ENCODE measurements at regions not wholly inside any gene's neighbourhood (a gene's known extent, or its start where the extent isn't known, plus 50 kb on each side); places are given as distances from the start of the nearest gene placed in this dataset.
"Not testable (repeated sequence)": the region's sequence is repeated elsewhere in the genome, so short reads cannot be mapped to it uniquely, and the experiment has no call there.

DNA sequence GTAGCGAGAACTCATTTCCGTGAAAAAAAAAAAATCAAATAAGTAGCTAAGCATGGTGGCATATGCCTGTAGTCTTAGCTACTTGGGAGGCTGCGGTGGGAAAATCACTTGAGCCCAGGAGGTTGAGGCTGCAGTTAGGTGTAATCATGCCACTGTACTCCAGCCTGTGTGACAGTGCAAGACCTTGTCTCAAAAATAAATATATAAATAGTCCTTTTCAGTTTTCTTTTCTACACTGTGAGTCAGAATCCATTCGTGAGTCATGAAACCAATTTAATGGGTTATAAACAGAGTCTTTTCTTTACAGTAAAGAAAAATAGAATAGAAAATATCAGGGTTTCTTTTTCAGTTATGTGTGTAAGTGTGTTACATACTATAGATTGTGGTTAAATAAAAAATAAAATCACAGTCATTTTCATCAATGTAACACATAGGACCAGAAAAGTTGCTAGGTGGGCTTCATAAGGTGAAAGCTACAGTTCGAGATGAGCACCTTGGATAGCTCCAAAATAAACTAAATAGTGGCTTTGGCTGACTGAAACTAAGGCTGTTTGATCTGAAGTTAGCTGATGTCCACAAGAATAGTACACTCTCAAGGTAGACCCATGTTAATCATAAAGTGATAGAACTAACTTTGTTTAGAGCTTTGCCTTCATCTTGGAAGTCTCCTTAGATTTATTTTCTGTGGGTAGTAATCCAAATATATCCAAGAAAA, 781.1 kb downstream of the GATA3 start:
- no peak for DNase-seq

- no peak for DNase-seq
Measured at GRCh38 chr10:8840356-8840755, 785.9 kb downstream of the GATA3 start.

DNA sequence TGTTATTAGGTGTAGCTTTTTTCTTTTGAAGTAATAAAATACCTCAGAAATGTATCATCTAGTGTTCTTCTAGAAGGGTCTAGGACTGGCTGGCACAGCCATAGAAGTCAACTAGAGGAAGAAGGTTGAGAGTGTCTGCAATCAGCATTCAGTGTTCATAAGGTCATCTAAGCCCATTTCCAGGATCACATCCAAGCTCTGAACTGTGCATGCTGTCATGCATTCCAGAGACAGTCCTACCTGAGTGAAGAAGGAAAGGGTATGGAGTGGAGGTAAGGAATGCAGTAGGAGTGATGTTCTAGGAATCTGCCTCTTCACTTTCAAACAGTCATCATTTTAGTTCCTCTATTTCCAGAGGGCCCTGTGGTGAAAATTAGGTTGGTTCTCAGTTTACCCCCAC, 789.7 kb downstream of the GATA3 start:
- no peak for DNase-seq

- DNase-seq: no peak
Measured at GRCh38 chr10:8852546-8852945, 798.1 kb downstream of the GATA3 start.

- DNase-seq: no peak
Measured at GRCh38 chr10:8853048-8853447, 798.6 kb downstream of the GATA3 start.

GRCh38 chr10:8868924-8869323, 814.4 kb downstream of the GATA3 start:
- not testable (repeated sequence) for DNase-seq

DNA sequence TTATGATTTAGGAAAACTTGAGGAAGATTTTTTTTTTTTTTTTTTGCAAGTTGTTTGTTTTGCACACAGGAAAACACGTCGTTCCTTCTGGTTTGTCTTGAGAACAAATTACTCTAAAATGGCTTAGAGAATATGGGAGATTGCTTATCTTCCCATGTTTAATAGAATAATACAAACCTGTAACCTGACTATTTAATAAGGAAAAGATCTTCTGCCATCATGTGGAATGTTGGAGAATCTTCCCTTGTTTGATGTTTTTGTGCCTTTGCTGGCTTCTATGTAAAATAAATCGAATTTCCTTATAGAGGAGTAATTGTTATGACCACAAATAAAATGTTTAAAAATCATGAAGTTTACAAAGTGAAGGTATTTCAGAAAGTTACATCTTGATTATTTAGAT, 818.8 kb downstream of the GATA3 start:
- DNase-seq: no peak

DNA sequence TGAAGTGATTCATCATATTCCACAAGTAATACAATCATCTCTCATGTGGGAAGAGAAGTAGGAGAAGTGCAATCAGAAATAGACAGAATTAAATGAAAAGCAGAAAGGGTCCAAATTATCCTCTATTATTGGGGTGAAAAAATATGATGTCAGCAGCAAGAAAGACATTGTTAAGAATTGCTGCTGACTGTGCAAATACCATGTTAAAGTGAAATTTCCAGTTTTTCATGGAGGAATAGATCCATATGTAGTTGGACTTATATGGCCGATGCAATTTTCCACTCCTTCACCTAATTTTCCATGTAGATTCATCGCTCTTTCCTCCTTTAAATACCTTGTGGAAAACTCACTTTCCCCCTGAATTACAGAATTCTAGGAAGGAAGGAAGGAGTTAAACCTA, 819.8 kb downstream of the GATA3 start:
- no peak for DNase-seq

GRCh38 chr10:8874972-8875371, 820.5 kb downstream of the GATA3 start:
- no peak for DNase-seq

DNA sequence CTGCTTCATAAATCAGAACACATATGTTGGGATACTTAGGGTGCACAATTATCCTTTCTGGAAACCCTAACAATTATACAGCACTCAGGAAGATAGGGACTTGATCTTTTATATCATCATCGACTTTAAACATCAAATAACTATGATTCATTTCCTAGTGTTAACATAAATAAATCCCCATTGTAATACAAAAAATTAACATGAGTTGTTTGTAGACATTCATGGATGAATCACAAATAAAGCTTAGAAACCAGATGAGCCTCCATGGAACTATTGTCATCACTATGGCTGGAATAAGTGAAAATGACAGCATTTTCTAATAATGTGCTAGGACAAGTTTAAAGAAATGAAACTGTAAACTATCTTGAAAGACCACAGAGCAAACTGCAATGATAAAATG, 821.7 kb downstream of the GATA3 start:
- DNase-seq: no peak

DNA sequence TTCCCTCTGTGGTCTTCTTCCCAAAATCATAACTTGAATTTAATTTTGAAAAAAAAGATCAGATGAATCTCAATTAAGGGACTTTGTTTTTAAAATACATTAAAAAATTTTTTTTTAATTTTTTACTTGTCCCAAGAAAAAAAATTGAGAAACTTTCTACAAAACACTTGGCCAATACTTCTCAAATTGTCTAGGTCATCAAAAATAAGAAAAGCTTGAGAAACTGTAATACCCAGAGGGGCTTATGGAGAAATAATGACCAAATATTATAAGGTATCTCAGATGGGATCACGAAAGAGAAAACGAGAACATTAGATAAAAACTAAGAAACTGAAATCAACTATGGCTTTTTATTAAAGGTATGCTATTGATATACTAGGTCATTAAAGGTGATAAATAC, 835.0 kb downstream of the GATA3 start:
- DNase-seq: no peak

DNA sequence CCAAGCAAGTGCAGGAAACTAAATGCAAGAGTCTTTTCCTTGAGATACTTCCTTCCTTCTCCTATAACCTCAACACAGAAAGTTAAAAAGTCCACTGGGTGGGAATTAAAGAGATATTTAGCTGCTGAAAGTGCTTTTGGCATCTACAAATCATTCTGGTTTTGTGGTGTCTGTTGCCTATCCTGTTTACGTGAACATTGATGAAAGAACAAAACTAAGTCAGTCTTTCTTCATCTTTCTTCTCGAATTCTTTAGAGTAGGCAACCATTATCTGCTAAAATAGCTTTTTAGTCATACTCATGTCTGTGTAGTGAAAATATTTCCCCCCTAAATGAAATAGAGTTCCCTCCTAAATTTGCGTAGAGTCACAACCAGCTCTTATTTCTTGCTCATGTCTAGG, 838.6 kb downstream of the GATA3 start:
- no peak for DNase-seq

- DNase-seq: no peak
Measured at GRCh38 chr10:8894148-8894547, 839.7 kb downstream of the GATA3 start.

GRCh38 chr10:8897769-8898168, 843.3 kb downstream of the GATA3 start:
- no peak for DNase-seq

GRCh38 chr10:8898745-8899330, 844.4 kb downstream of the GATA3 start:
- no peak for DNase-seq

GRCh38 chr10:8902926-8903325, 848.4 kb downstream of the GATA3 start:
- no peak for DNase-seq

GRCh38 chr10:8908013-8908412, 853.5 kb downstream of the GATA3 start:
- no peak for DNase-seq

DNA sequence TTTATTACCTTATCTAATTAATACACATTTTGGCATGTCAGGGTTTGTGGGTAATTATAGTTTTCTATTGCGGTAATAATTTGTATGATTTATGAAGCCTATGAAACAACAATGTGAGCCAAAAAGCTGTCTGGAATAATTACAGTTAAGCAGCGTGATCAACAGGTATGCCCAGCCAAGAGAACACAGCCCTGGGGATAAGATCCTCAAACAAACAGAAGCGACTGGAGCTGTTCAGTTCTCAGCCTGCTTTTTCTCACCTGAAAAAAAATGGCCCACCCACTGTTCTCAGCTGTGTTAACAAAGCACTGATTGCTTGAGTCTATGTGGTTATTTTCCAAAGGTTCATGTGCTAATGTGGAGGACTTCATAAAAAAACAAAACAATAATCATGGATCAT, 855.8 kb downstream of the GATA3 start:
- DNase-seq: no peak

GRCh38 chr10:8911032-8911431, 856.5 kb downstream of the GATA3 start:
- no peak for DNase-seq

DNA sequence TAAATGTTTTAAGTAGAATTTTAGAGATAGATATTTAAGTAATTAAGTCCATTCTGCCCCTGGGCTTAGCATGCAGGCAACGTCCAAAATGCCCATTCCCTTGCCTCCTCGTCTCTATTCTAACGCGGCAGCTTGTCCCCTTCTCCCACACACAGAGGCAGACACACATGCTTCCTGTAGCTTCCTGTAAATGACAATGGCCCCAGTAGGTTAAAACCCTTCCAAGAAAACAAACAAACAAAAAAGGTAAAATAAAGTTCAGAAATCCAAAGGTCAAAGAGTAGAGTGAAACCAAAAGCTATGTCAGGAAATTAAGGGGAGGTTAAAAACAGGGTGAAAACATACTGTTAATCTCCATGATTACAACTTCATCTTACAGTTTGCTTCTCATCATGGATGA, 857.6 kb downstream of the GATA3 start:
- no peak for DNase-seq

DNA sequence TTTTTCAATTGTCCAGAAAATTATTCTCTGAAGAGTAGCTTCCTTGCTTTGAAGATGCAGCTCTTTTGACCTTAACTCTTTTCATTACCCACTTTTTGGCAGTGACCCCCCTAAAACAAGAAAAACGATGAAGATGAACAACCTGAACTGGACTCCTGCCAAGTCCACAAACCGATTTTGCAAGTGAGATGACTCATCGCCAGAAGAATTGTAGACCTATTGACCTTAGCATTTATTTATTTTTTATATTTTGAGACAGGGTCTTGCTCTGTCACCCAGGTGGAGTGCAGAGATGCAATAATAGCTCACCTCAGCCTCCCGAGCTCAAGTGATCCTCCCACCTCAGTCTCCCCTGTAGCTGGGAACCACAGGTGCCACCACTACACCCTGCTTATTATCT, 859.2 kb downstream of the GATA3 start:
- DNase-seq: no peak

- DNase-seq: no peak
Measured at GRCh38 chr10:8919280-8919679, 864.8 kb downstream of the GATA3 start.

- DNase-seq: no peak
Measured at GRCh38 chr10:8921568-8921967, 867.1 kb downstream of the GATA3 start.

DNA sequence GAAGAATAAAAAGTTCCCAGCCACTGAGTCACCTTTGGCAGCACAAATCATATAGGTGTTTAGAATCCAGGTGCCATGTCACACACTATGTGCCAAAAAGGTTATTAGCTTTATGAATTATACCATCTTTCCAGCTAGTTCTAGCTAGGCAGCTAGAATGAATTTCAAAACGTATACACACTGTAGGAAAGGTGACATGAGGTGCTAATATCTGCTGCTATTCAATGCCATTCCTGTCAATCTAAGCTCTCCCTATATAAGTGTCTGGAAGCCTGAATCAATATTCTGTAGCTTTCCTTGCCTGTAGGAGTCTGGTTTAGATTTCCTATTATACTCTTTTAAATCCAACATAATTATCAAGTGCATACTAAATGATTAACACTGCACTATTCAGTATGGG, 868.6 kb downstream of the GATA3 start:
- DNase-seq: no peak

GRCh38 chr10:8927705-8928104, 873.2 kb downstream of the GATA3 start:
- no peak for DNase-seq

Data from T-helper 9 cell (primary cell).